Heart right ventricle (tissue), 16 donors: ENCODE measurements at regions not wholly inside any gene's neighbourhood (a gene's known extent, or its start where the extent isn't known, plus 50 kb on each side); places are given as distances from the start of the nearest gene placed in this dataset.

ENCODE experiments used
- ATAC-seq, 8 donors: fragments of 200-7000 bp; cut with Tn5 transposase; one replicate each; pipeline ENCODE4 v1.9.1; 2020; ENCODE audit warnings: mild to moderate bottlenecking in 8 of 8, moderate library complexity in 8 of 8, moderate number of reproducible peaks in 1 of 8
- DNase-seq, 2 donors: peaks; one replicate each; pipeline ENCODE4 v3.0.0-alpha.2; 2020
- H3K27ac ChIP-seq, 10 donors: fragments of 200-600 bp; sonication (generic) in 2 of 10; one replicate each; pipeline versions ENCODE4 v1.5.0 to v1.8.0; 2020 to 2022; ENCODE audit warnings: mild to moderate bottlenecking in 3 of 10
- H3K27me3 ChIP-seq, 7 donors: fragments of 200-600 bp; one replicate each; pipeline ENCODE4 v1.8.0; 2021 to 2022; ENCODE audit warnings: mild to moderate bottlenecking in 2 of 7
- H3K36me3 ChIP-seq, 9 donors: fragments of 200-600 bp; sonication (generic) in 1 of 9; one replicate each; pipeline versions ENCODE4 v1.5.0 to v1.8.0; 2020 to 2022; ENCODE audit warnings: mild to moderate bottlenecking in 2 of 9
- H3K4me1 ChIP-seq, 9 donors: fragments of 200-600 bp; sonication (generic) in 1 of 9; one replicate each; pipeline versions ENCODE4 v1.5.0 to v1.8.0; 2020 to 2022; ENCODE audit warnings: mild to moderate bottlenecking in 4 of 9
- H3K4me3 ChIP-seq, 10 donors: fragments of 200-600 bp; sonication (generic) in 2 of 10; one replicate each; pipeline versions ENCODE4 v1.5.0 to v1.8.0; 2020 to 2022; ENCODE audit warnings: mild to moderate bottlenecking in 7 of 10, moderate library complexity in 2 of 10
- H3K9me3 ChIP-seq, 11 donors: fragments of 200-600 bp in 10 of 11; sonication (generic) in 2 of 11; one replicate each; pipeline versions ENCODE4 v1.5.0 to v1.8.0; 2013 to 2022; ENCODE audit warnings: mild to moderate bottlenecking in 2 of 11, control low read depth in 1 of 11, moderate library complexity in 1 of 11
- WGBS, 2 donors: extraction: QIAGEN DNeasy Blood & Tissue Kit; methylation state at CpG; one replicate each; pipeline ENCODE4 v1.1.7; 2013; ENCODE audit warnings: inconsistent platforms in 1 of 2; 5-methylcytosine and 5-hydroxymethylcytosine counted together
- intact Hi-C, 10 donors: fragments of 100-400 bp; cut with DNase I; formaldehyde crosslinking; loops; one replicate each; pipeline versions ENCODE4 v1.11.1 to v1.14.2; 2022
- TF ChIP-seq, protein P1 (sequence below), 9 donors: fragments of 200-600 bp; sonication (generic) in 2 of 9; IDR thresholded peaks; one replicate each; pipeline versions ENCODE4 v1.5.0 to v1.8.0; 2021 to 2022; ENCODE audit warnings: antibody characterized with exemption in 9 of 9, mild to moderate bottlenecking in 5 of 9, moderate library complexity in 1 of 9
- donor health status: Arrhythmogenic right ventricular cardiomyopathy.
- donor health status: ischemic (EF 13 %, LVEDD 7.1; RV severe dilation, severe dysfunction).
- donor health status: healthy with polysubstance abuse.
- donor health status: DM: no; HTN: yes; CAD: no.
- donor health status: DM: no; HTN: no; CAD: no.
- donor health status: ischemic (EF 25% LVEDD 6.9; RV normal size, moderate dysfunction).
- donor health status: ischemic (EF 25% LVEDD 5.7; RV mildly dilated, moderate dysfunction).
- donor health status: healthy.
- donor health status: DM: yes; HTN: yes; CAD: no.
- donor health status: Ischemic cardiomyopathy.
- donor health status: ischemic (EF 35%, LVEDD 5.7; RV mildly dilated, moderate dysfunction).
- donor health status: nonischemic (EF 11% LVEDD 7.7; RV severe dilation, severe dysfunction).
- donor health status: DM: yes; HTN: yes; CAD: no.
- donor health status: PGD.
- donor health status: ischemic (EF 29% LVEDD 5.4; RV normal size, mild dysfunction).
- donor health status: nonischemic (EF 23%, LVEDD 6.1; RV moderate dilation, normal function).

GRCh38 chr3:144384241-144384979 is 412.8 kb downstream of the DIPK2A start:
- no peak overlapping the region for H3K4me3 ChIP-seq
- no peaks in the 10 kb centered on the region for H3K27me3 ChIP-seq
- intact Hi-C loops: no loop called here
- ATAC-seq: no peak
- TF ChIP-seq, protein P1, sequence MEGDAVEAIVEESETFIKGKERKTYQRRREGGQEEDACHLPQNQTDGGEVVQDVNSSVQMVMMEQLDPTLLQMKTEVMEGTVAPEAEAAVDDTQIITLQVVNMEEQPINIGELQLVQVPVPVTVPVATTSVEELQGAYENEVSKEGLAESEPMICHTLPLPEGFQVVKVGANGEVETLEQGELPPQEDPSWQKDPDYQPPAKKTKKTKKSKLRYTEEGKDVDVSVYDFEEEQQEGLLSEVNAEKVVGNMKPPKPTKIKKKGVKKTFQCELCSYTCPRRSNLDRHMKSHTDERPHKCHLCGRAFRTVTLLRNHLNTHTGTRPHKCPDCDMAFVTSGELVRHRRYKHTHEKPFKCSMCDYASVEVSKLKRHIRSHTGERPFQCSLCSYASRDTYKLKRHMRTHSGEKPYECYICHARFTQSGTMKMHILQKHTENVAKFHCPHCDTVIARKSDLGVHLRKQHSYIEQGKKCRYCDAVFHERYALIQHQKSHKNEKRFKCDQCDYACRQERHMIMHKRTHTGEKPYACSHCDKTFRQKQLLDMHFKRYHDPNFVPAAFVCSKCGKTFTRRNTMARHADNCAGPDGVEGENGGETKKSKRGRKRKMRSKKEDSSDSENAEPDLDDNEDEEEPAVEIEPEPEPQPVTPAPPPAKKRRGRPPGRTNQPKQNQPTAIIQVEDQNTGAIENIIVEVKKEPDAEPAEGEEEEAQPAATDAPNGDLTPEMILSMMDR (IDR thresholded peaks at IDR 0.05): no peak
- H3K27ac ChIP-seq: no peak overlapping the region
- WGBS, 2 donors: 90 to 92% methylated on average over 2 of the region's 2 CpGs
- H3K36me3 ChIP-seq: no peaks in the 10 kb centered on the region
- H3K4me1 ChIP-seq: no peaks in the 10 kb centered on the region
- DNase-seq: no peak
- peaks cover 0 to 4% (median 0%) of the 10 kb centered on the region in 11 donors for H3K9me3 ChIP-seq

DNA sequence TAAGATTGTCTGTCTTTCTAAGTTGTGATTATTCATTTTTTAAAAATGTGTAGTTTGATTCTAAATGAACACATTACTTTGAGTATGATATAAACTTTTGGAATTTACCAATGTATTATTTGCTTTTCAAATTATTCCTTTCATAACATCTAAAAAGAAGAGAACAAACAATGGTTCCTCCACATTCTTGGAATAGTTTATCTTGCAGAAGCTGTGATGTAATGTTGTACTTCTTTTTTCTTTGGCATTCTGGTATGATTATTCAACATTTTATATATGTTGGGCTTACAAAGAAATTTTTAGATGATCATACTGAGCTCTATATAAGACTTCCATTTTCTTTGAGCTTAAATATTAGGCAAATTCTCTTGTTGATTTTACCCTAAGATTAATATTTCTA is 419.2 kb downstream of the DIPK2A start:
- ATAC-seq (no peak), DNase-seq (no peak)
- TF ChIP-seq, protein P1 (IDR thresholded peaks at IDR 0.05): no peak
- intact Hi-C loops: no loop called here
- H3K4me3 ChIP-seq: no peak overlapping the region
- H3K36me3 ChIP-seq: no peaks in the 10 kb centered on the region
- no peaks in the 10 kb centered on the region for H3K4me1 ChIP-seq
- H3K27ac ChIP-seq: no peak overlapping the region
- H3K9me3 ChIP-seq: peaks cover 0 to 4% (median 0%) of the 10 kb centered on the region in 11 donors
- no peaks in the 10 kb centered on the region for H3K27me3 ChIP-seq

- DNase-seq (no peak), ATAC-seq (no peak)
- H3K4me3 ChIP-seq: no peak overlapping the region
- H3K27ac ChIP-seq: no peak overlapping the region
- intact Hi-C loops: no loop called here
- H3K4me1 ChIP-seq: no peaks in the 10 kb centered on the region
- no peaks in the 10 kb centered on the region for H3K36me3 ChIP-seq
- TF ChIP-seq, protein P1 (IDR thresholded peaks at IDR 0.05): no peak
- H3K9me3 ChIP-seq: peaks cover 0 to 4% (median 0%) of the 10 kb centered on the region in 11 donors
- no peaks in the 10 kb centered on the region for H3K27me3 ChIP-seq
These were observed 419.6 kb downstream of the DIPK2A start for GRCh38 chr3:144391236-144391635.

- no peak for ATAC-seq
- TF ChIP-seq, protein P1 (IDR thresholded peaks at IDR 0.05): no peak
These were observed 422.4 kb downstream of the DIPK2A start for GRCh38 chr3:144394032-144394431.

More at GRCh38 chr3:144394032-144394431, 422.4 kb downstream of the DIPK2A start:
- Histone ChIP-seq H3K9me3 (peaks cover 0 to 21% (median 8%) of the 10 kb centered on the region in 11 donors), H3K36me3 (no peaks in the 10 kb centered on the region), H3K4me3 (no peak overlapping the region), H3K27me3 (no peaks in the 10 kb centered on the region), H3K27ac (no peak overlapping the region), H3K4me1 (no peaks in the 10 kb centered on the region)
- no peak for DNase-seq
- intact Hi-C loops: no loop called here
